ENCODE measurements at regions not wholly inside any gene's neighbourhood (a gene's known extent, or its start where the extent isn't known, plus 50 kb on each side); places are given as distances from the start of the nearest gene placed in this dataset.

DNA sequence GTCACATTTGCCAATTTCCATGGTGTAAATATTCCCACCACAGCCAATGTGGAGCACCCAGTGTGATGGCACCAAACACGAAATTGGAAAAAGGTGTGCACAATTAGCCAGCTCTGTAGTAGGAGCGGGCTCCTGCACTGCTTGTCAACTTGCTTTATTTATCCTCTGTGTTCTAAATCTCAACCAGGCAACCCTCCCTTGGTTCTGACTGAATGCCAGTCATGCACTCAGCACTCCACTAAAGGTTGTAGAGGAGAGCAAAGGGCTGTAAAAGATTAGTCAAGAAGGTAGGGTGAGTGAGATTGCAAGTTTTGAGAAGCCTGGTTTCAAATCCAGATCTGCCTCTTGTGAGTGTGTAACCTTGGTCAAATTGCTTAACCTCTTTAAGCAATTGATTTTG is 71.5 kb upstream of the EGR2 start:
- TF ChIP-seq CTCF (IDR thresholded peaks at IDR 0.05; ENCODE audit: insufficient read depth, low read depth, low read length) (no peak), EZH2 (IDR thresholded peaks at IDR 0.05; ENCODE audit: insufficient read depth, low read length) (no peak)
- FAIRE-seq (no peak), DNase-seq (ENCODE audit: low read depth) (no peak)
- Mint-ChIP-seq H3K27ac (ENCODE audit: unreplicated experiment) (no peak overlapping the region), H3K36me3 (ENCODE audit: low read depth, unreplicated experiment) (no peaks in the 10 kb centered on the region), H3K27me3 (ENCODE audit: low read depth, unreplicated experiment) (peaks cover 4% of the 10 kb centered on the region), H3K4me1 (ENCODE audit: low read depth, unreplicated experiment) (peaks cover 21% of the 10 kb centered on the region), H3K9me3 (ENCODE audit: unreplicated experiment) (no peaks in the 10 kb centered on the region), H3K4me3 (ENCODE audit: unreplicated experiment) (no peak overlapping the region)
- Histone ChIP-seq H3K4me3 (ENCODE audit: insufficient read depth, low read depth, low read length) (no peak overlapping the region), H2AFZ (ENCODE audit: low read depth, low read length) (no peak overlapping the region), H3K4me1 (ENCODE audit: insufficient read depth, low read length) (peaks cover 13% of the 10 kb centered on the region), H3K9ac (ENCODE audit: low read length) (no peak overlapping the region), H3K27me3 (ENCODE audit: insufficient read depth, low read length) (peaks cover 47% of the 10 kb centered on the region), H4K20me1 (ENCODE audit: insufficient read depth, low read length) (no peaks in the 10 kb centered on the region), H3K36me3 (ENCODE audit: insufficient read depth, low read length) (no peaks in the 10 kb centered on the region), H3K9me3 (ENCODE audit: insufficient read depth, low read depth, low read length) (no peaks in the 10 kb centered on the region), H3K4me2 (ENCODE audit: low read length) (no peak overlapping the region), H3K79me2 (ENCODE audit: insufficient read depth, low read length) (no peaks in the 10 kb centered on the region), H3K27ac (ENCODE audit: low read depth, low read length) (no peak overlapping the region)

- H3K36me3 ChIP-seq (ENCODE audit: insufficient read depth, low read length): no peaks in the 10 kb centered on the region
- no peaks in the 10 kb centered on the region for H3K79me2 ChIP-seq (ENCODE audit: insufficient read depth, low read length)
- Mint-ChIP-seq H3K27me3 (ENCODE audit: low read depth, unreplicated experiment) (peaks cover 7% of the 10 kb centered on the region), H3K36me3 (ENCODE audit: low read depth, unreplicated experiment) (no peaks in the 10 kb centered on the region), H3K27ac (ENCODE audit: unreplicated experiment) (peak overlapping the region; percentile 55), H3K4me1 (ENCODE audit: low read depth, unreplicated experiment) (peaks cover 18% of the 10 kb centered on the region), H3K4me3 (ENCODE audit: unreplicated experiment) (no peak overlapping the region), H3K9me3 (ENCODE audit: unreplicated experiment) (no peaks in the 10 kb centered on the region)
- DNase-seq (ENCODE audit: low read depth) (peak; percentile 78), FAIRE-seq (peak; percentile 97)
- no peak overlapping the region for H3K9ac ChIP-seq (ENCODE audit: low read length)
- H3K27ac ChIP-seq (ENCODE audit: low read depth, low read length): no peak overlapping the region
- H3K4me2 ChIP-seq (ENCODE audit: low read length): peak overlapping the region; percentile 50
- H3K27me3 ChIP-seq (ENCODE audit: insufficient read depth, low read length): peaks cover 46% of the 10 kb centered on the region
- TF ChIP-seq CTCF (IDR thresholded peaks at IDR 0.05; ENCODE audit: insufficient read depth, low read depth, low read length) (no peak), EZH2 (IDR thresholded peaks at IDR 0.05; ENCODE audit: insufficient read depth, low read length) (no peak)
- H3K9me3 ChIP-seq (ENCODE audit: insufficient read depth, low read depth, low read length): no peaks in the 10 kb centered on the region
- H2AFZ ChIP-seq (ENCODE audit: low read depth, low read length): no peak overlapping the region
- no peaks in the 10 kb centered on the region for H4K20me1 ChIP-seq (ENCODE audit: insufficient read depth, low read length)
- peaks cover 13% of the 10 kb centered on the region for H3K4me1 ChIP-seq (ENCODE audit: insufficient read depth, low read length)
- no peak overlapping the region for H3K4me3 ChIP-seq (ENCODE audit: insufficient read depth, low read depth, low read length)
Measured at GRCh38 chr10:62885684-62886461, 69.7 kb upstream of the EGR2 start.

GRCh38 chr10:62880162-62880561 is 64.0 kb upstream of the EGR2 start:
- Histone ChIP-seq H3K27ac (ENCODE audit: low read depth, low read length) (no peak overlapping the region), H4K20me1 (ENCODE audit: insufficient read depth, low read length) (no peaks in the 10 kb centered on the region), H3K36me3 (ENCODE audit: insufficient read depth, low read length) (no peaks in the 10 kb centered on the region), H3K4me2 (ENCODE audit: low read length) (no peak overlapping the region), H2AFZ (ENCODE audit: low read depth, low read length) (no peak overlapping the region), H3K9ac (ENCODE audit: low read length) (no peak overlapping the region), H3K4me3 (ENCODE audit: insufficient read depth, low read depth, low read length) (no peak overlapping the region), H3K79me2 (ENCODE audit: insufficient read depth, low read length) (no peaks in the 10 kb centered on the region), H3K4me1 (ENCODE audit: insufficient read depth, low read length) (no peaks in the 10 kb centered on the region), H3K9me3 (ENCODE audit: insufficient read depth, low read depth, low read length) (no peaks in the 10 kb centered on the region), H3K27me3 (ENCODE audit: insufficient read depth, low read length) (peaks cover 56% of the 10 kb centered on the region)
- Mint-ChIP-seq H3K36me3 (ENCODE audit: low read depth, unreplicated experiment) (no peaks in the 10 kb centered on the region), H3K27ac (ENCODE audit: unreplicated experiment) (no peak overlapping the region), H3K4me1 (ENCODE audit: low read depth, unreplicated experiment) (peaks cover 4% of the 10 kb centered on the region), H3K9me3 (ENCODE audit: unreplicated experiment) (peaks cover 1% of the 10 kb centered on the region), H3K27me3 (ENCODE audit: low read depth, unreplicated experiment) (peaks cover 30% of the 10 kb centered on the region), H3K4me3 (ENCODE audit: unreplicated experiment) (no peak overlapping the region)
- FAIRE-seq (no peak), DNase-seq (ENCODE audit: low read depth) (no peak)
- no peak for TF ChIP-seq EZH2 (IDR thresholded peaks at IDR 0.05; ENCODE audit: insufficient read depth, low read length)
- no peak for TF ChIP-seq CTCF (IDR thresholded peaks at IDR 0.05; ENCODE audit: insufficient read depth, low read depth, low read length)
